Fibroblast of lung (primary cell): ENCODE measurements at regions not wholly inside any gene's neighbourhood (a gene's known extent, or its start where the extent isn't known, plus 50 kb on each side); places are given as distances from the start of the nearest gene placed in this dataset.
A peak's percentile ranks its signal among the peaks of the same experiment; 100 is the strongest.

Experiments
- DNase-seq, 2 donors: peaks; one replicate each; pipeline versions ENCODE4 v3.0.0 to v3.0.0-alpha.2; 2010; ENCODE audit warnings: low read depth in 2 of 2
- H2AFZ ChIP-seq: 2 replicates; pipeline ENCODE4 v1.5.1; 2012; ENCODE audit warnings: low read length, control low read depth, inconsistent platforms
- H3K27ac ChIP-seq: 2 replicates; pipeline ENCODE4 v1.5.1; 2011; ENCODE audit warnings: low read length, control low read depth; ENCODE audit not compliant: insufficient read depth
- H3K27me3 ChIP-seq: 2 replicates; pipeline ENCODE4 v1.5.1; 2011; ENCODE audit warnings: mild to moderate bottlenecking, low read length; ENCODE audit not compliant: control insufficient read depth, insufficient read depth
- H3K36me3 ChIP-seq: 2 replicates; pipeline ENCODE4 v1.5.1; 2011; ENCODE audit warnings: low read length; ENCODE audit not compliant: control insufficient read depth, insufficient read depth
- H3K4me1 ChIP-seq: 2 replicates; pipeline ENCODE4 v1.5.1; 2011; ENCODE audit warnings: low read length; ENCODE audit not compliant: control insufficient read depth, insufficient read depth; ENCODE audit errors: extremely low read depth
- H3K4me2 ChIP-seq: 2 replicates; pipeline ENCODE4 v1.5.1; 2011; ENCODE audit warnings: low read length, control low read depth; ENCODE audit not compliant: insufficient read depth; ENCODE audit errors: extremely low read depth
- H3K4me3 ChIP-seq, 4 experiments: fragments of 200-600 bp in 1 of 4; sonication (generic) in 1 of 4; replicated peaks in 1 of 4; 2 replicates each; pipeline ENCODE4 v1.5.1; 2011 to 2016; ENCODE audit warnings: low read length in 4 of 4, low read depth in 3 of 4, mild to moderate bottlenecking in 3 of 4, control low read depth in 2 of 4, inconsistent platforms in 1 of 4, mixed read lengths in 1 of 4; ENCODE audit not compliant: insufficient read depth in 1 of 4; ENCODE audit errors: control extremely low read depth in 1 of 4
- H3K79me2 ChIP-seq: 2 replicates; pipeline ENCODE4 v1.5.1; 2012; ENCODE audit warnings: mild to moderate bottlenecking, low read length, inconsistent platforms; ENCODE audit not compliant: control insufficient read depth, insufficient read depth
- H3K9ac ChIP-seq: 2 replicates; pipeline ENCODE4 v1.5.1; 2011; ENCODE audit warnings: mild to moderate bottlenecking, low read length, control low read depth; ENCODE audit not compliant: insufficient read depth
- H3K9me3 ChIP-seq: 2 replicates; pipeline ENCODE4 v1.5.1; 2012; ENCODE audit warnings: low read depth, low read length; ENCODE audit not compliant: control insufficient read depth, insufficient read depth
- H4K20me1 ChIP-seq: 2 replicates; pipeline ENCODE4 v1.5.1; 2011; ENCODE audit warnings: low read length; ENCODE audit not compliant: control insufficient read depth, insufficient read depth; ENCODE audit errors: extremely low read depth
- CTCF ChIP-seq, 2 donors: IDR thresholded peaks in 1 of 2; conservative IDR thresholded peaks in 1 of 2; 1 replicate in 1 of 2; 2 replicates in 1 of 2; pipeline ENCODE4 v1.5.1; 2011 to 2012; ENCODE audit warnings: low read length in 2 of 2, control low read depth in 1 of 2, inconsistent platforms in 1 of 2, low read depth in 1 of 2, mild to moderate bottlenecking in 1 of 2
- EZH2 ChIP-seq: IDR thresholded peaks from 2 replicates; pipeline ENCODE4 v1.5.1; 2012; ENCODE audit warnings: low read length, control low read depth, mild to moderate bottlenecking; ENCODE audit errors: missing control alignments

- Histone ChIP-seq H3K4me2 (no peak overlapping the region), H2AFZ (no peak overlapping the region), H3K9ac (no peak overlapping the region), H3K4me1 (no peaks in the 10 kb centered on the region), H3K27me3 (no peaks in the 10 kb centered on the region), H3K9me3 (no peaks in the 10 kb centered on the region), H3K36me3 (no peaks in the 10 kb centered on the region), H3K79me2 (no peaks in the 10 kb centered on the region), H3K4me3 (no peak overlapping the region), H4K20me1 (no peaks in the 10 kb centered on the region), H3K27ac (no peak overlapping the region)
- TF ChIP-seq CTCF (conservative IDR thresholded peaks at IDR 0.05 in 1 of 2, IDR thresholded peaks at IDR 0.05 in 1 of 2; ENCODE audit: low read depth in 1 of 2, low read length in 2 of 2) (no peak), EZH2 (no peak)
- DNase-seq, result peak in 1 of 2 donors; percentile 63
Observed at GRCh38 chr6:100230953-100231316, 233.8 kb downstream of the SIM1 start.

- H3K79me2 ChIP-seq, result no peaks in the 10 kb centered on the region
- no peaks in the 10 kb centered on the region for H3K9me3 ChIP-seq
- no peaks in the 10 kb centered on the region for H3K36me3 ChIP-seq
- H4K20me1 ChIP-seq, result no peaks in the 10 kb centered on the region
- no peak overlapping the region for H2AFZ ChIP-seq
- no peak overlapping the region for H3K27ac ChIP-seq
- no peaks in the 10 kb centered on the region for H3K4me1 ChIP-seq
- no peak for DNase-seq
- no peak for TF ChIP-seq CTCF (conservative IDR thresholded peaks at IDR 0.05 in 1 of 2, IDR thresholded peaks at IDR 0.05 in 1 of 2; ENCODE audit: low read depth in 1 of 2, low read length in 2 of 2)
- no peak for TF ChIP-seq EZH2
- no peaks in the 10 kb centered on the region for H3K27me3 ChIP-seq
- H3K4me2 ChIP-seq, result no peak overlapping the region
- no peak overlapping the region for H3K9ac ChIP-seq
- H3K4me3 ChIP-seq, result no peak overlapping the region
Observed at GRCh38 chr6:100230115-100230952, 234.4 kb downstream of the SIM1 start.

- no peaks in the 10 kb centered on the region for H3K79me2 ChIP-seq
- TF ChIP-seq EZH2 (no peak), CTCF (conservative IDR thresholded peaks at IDR 0.05 in 1 of 2, IDR thresholded peaks at IDR 0.05 in 1 of 2; ENCODE audit: low read depth in 1 of 2, low read length in 2 of 2) (no peak)
- H3K4me1 ChIP-seq, result no peaks in the 10 kb centered on the region
- DNase-seq, result no peak
- no peaks in the 10 kb centered on the region for H3K27me3 ChIP-seq
- H3K9ac ChIP-seq, result no peak overlapping the region
- peak overlapping the region; percentile 83 for H2AFZ ChIP-seq
- H3K36me3 ChIP-seq, result no peaks in the 10 kb centered on the region
- peak overlapping the region in 2 of 4 experiments; percentile 43 to 51 for H3K4me3 ChIP-seq
- no peaks in the 10 kb centered on the region for H3K9me3 ChIP-seq
- H3K27ac ChIP-seq, result no peak overlapping the region
- H4K20me1 ChIP-seq, result no peaks in the 10 kb centered on the region
- H3K4me2 ChIP-seq, result peak overlapping the region; percentile 21
Observed at GRCh38 chr6:100229512-100229911, 235.2 kb downstream of the SIM1 start.
